Heart right ventricle (tissue), 16 donors: ENCODE measurements at regions not wholly inside any gene's neighbourhood (a gene's known extent, or its start where the extent isn't known, plus 50 kb on each side); places are given as distances from the start of the nearest gene placed in this dataset.
A peak's percentile ranks its signal among the peaks of the same experiment; 100 is the strongest.

Experiments used
- ATAC-seq, 8 donors: fragments of 200-7000 bp; cut with Tn5 transposase; one replicate each; pipeline ENCODE4 v1.9.1; 2020; ENCODE audit warnings: mild to moderate bottlenecking in 8 of 8, moderate library complexity in 8 of 8, moderate number of reproducible peaks in 1 of 8
- DNase-seq, 2 donors: peaks; one replicate each; pipeline ENCODE4 v3.0.0-alpha.2; 2020
- H3K27ac ChIP-seq, 10 donors: fragments of 200-600 bp; sonication (generic) in 2 of 10; one replicate each; pipeline versions ENCODE4 v1.5.0 to v1.8.0; 2020 to 2022; ENCODE audit warnings: mild to moderate bottlenecking in 3 of 10
- H3K27me3 ChIP-seq, 7 donors: fragments of 200-600 bp; one replicate each; pipeline ENCODE4 v1.8.0; 2021 to 2022; ENCODE audit warnings: mild to moderate bottlenecking in 2 of 7
- H3K36me3 ChIP-seq, 9 donors: fragments of 200-600 bp; sonication (generic) in 1 of 9; one replicate each; pipeline versions ENCODE4 v1.5.0 to v1.8.0; 2020 to 2022; ENCODE audit warnings: mild to moderate bottlenecking in 2 of 9
- H3K4me1 ChIP-seq, 9 donors: fragments of 200-600 bp; sonication (generic) in 1 of 9; one replicate each; pipeline versions ENCODE4 v1.5.0 to v1.8.0; 2020 to 2022; ENCODE audit warnings: mild to moderate bottlenecking in 4 of 9
- H3K4me3 ChIP-seq, 10 donors: fragments of 200-600 bp; sonication (generic) in 2 of 10; one replicate each; pipeline versions ENCODE4 v1.5.0 to v1.8.0; 2020 to 2022; ENCODE audit warnings: mild to moderate bottlenecking in 7 of 10, moderate library complexity in 2 of 10
- H3K9me3 ChIP-seq, 11 donors: fragments of 200-600 bp in 10 of 11; sonication (generic) in 2 of 11; one replicate each; pipeline versions ENCODE4 v1.5.0 to v1.8.0; 2013 to 2022; ENCODE audit warnings: mild to moderate bottlenecking in 2 of 11, control low read depth in 1 of 11, moderate library complexity in 1 of 11
- CTCF ChIP-seq, 9 donors: fragments of 200-600 bp; sonication (generic) in 2 of 9; IDR thresholded peaks; one replicate each; pipeline versions ENCODE4 v1.5.0 to v1.8.0; 2021 to 2022; ENCODE audit warnings: antibody characterized with exemption in 9 of 9, mild to moderate bottlenecking in 5 of 9, moderate library complexity in 1 of 9
- WGBS, 2 donors: extraction: QIAGEN DNeasy Blood & Tissue Kit; methylation state at CpG; one replicate each; pipeline ENCODE4 v1.1.7; 2013; ENCODE audit warnings: inconsistent platforms in 1 of 2; 5-methylcytosine and 5-hydroxymethylcytosine counted together
- intact Hi-C, 10 donors: fragments of 100-400 bp; cut with DNase I; formaldehyde crosslinking; loops; one replicate each; pipeline versions ENCODE4 v1.11.1 to v1.14.2; 2022
- donor health status: Arrhythmogenic right ventricular cardiomyopathy.
- donor health status: ischemic (EF 13 %, LVEDD 7.1; RV severe dilation, severe dysfunction).
- donor health status: healthy with polysubstance abuse.
- donor health status: DM: no; HTN: yes; CAD: no.
- donor health status: DM: no; HTN: no; CAD: no.
- donor health status: ischemic (EF 25% LVEDD 6.9; RV normal size, moderate dysfunction).
- donor health status: ischemic (EF 25% LVEDD 5.7; RV mildly dilated, moderate dysfunction).
- donor health status: healthy.
- donor health status: DM: yes; HTN: yes; CAD: no.
- donor health status: Ischemic cardiomyopathy.
- donor health status: ischemic (EF 35%, LVEDD 5.7; RV mildly dilated, moderate dysfunction).
- donor health status: nonischemic (EF 11% LVEDD 7.7; RV severe dilation, severe dysfunction).
- donor health status: DM: yes; HTN: yes; CAD: no.
- donor health status: PGD.
- donor health status: ischemic (EF 29% LVEDD 5.4; RV normal size, mild dysfunction).
- donor health status: nonischemic (EF 23%, LVEDD 6.1; RV moderate dilation, normal function).

- ATAC-seq (no peak), DNase-seq (no peak)
- 56 to 62% methylated on average over 2 of the region's 2 CpGs for WGBS, 2 donors
- intact Hi-C loops = no loop called here
- TF ChIP-seq CTCF (IDR thresholded peaks at IDR 0.05) = no peak
- Histone ChIP-seq H3K9me3 (peaks cover 0 to 8% (median 0%) of the 10 kb centered on the region in 11 donors), H3K27ac (no peak overlapping the region), H3K27me3 (no peaks in the 10 kb centered on the region), H3K36me3 (no peaks in the 10 kb centered on the region), H3K4me3 (no peak overlapping the region), H3K4me1 (no peaks in the 10 kb centered on the region)
These were observed 246.4 kb upstream of the PDGFD start for GRCh38 chr11:104410336-104410735.

- ATAC-seq (peak in 2 of 8 donors; percentile 24 to 61), DNase-seq (no peak)
- TF ChIP-seq CTCF (IDR thresholded peaks at IDR 0.05) = no peak
- intact Hi-C loops = no loop called here
- WGBS, 2 donors = 17 to 29% methylated on average over 1 of the region's 1 CpG
- peak overlapping the region in 5 of 10 donors; percentile 4 to 21 (median 16) for H3K4me3 ChIP-seq
- H3K27me3 ChIP-seq = no peaks in the 10 kb centered on the region
- no peaks in the 10 kb centered on the region for H3K36me3 ChIP-seq
- H3K9me3 ChIP-seq = peaks cover 0 to under 1% (median 0%) of the 10 kb centered on the region in 11 donors
- H3K4me1 ChIP-seq = peaks cover 0 to 6% (median 0%) of the 10 kb centered on the region in 9 donors
- H3K27ac ChIP-seq = no peak overlapping the region
These were observed 244.7 kb upstream of the PDGFD start for GRCh38 chr11:104408630-104409029.

- TF ChIP-seq CTCF (IDR thresholded peaks at IDR 0.05) = no peak
- Histone ChIP-seq H3K27ac (no peak overlapping the region), H3K36me3 (no peaks in the 10 kb centered on the region), H3K4me3 (no peak overlapping the region), H3K27me3 (no peaks in the 10 kb centered on the region), H3K4me1 (peaks cover 0 to 6% (median 0%) of the 10 kb centered on the region in 9 donors), H3K9me3 (no peaks in the 10 kb centered on the region)
- ATAC-seq = no peak
- WGBS, 2 donors = 85 to 90% methylated on average over 1 of the region's 1 CpG
- DNase-seq = no peak
- intact Hi-C loops = no loop called here
These were observed 241.3 kb upstream of the PDGFD start for GRCh38 chr11:104405277-104405676.

GRCh38 chr11:104404231-104405175, 240.6 kb upstream of the PDGFD start:
- intact Hi-C loops = no loop called here
- 57 to 62% methylated on average over 3 of the region's 3 CpGs for WGBS, 2 donors

More at GRCh38 chr11:104404231-104405175, 240.6 kb upstream of the PDGFD start:
- DNase-seq = no peak
- Histone ChIP-seq H3K27ac (no peak overlapping the region), H3K36me3 (no peaks in the 10 kb centered on the region), H3K4me3 (no peak overlapping the region), H3K27me3 (no peaks in the 10 kb centered on the region), H3K9me3 (no peaks in the 10 kb centered on the region), H3K4me1 (peaks cover 0 to 6% (median 0%) of the 10 kb centered on the region in 9 donors)
- TF ChIP-seq CTCF (IDR thresholded peaks at IDR 0.05) = no peak
- peak in 3 of 8 donors; percentile 37 to 68 (median 68) for ATAC-seq
